ENCODE measurements at regions not wholly inside any gene's neighbourhood (a gene's known extent, or its start where the extent isn't known, plus 50 kb on each side); places are given as distances from the start of the nearest gene placed in this dataset.

- ChIA-PET CTCF (no interaction called here), POLR2A (no interaction called here)
- Mint-ChIP-seq H3K4me3 (no peak overlapping the region), H3K27me3 (ENCODE audit: low read depth) (no peaks in the 10 kb centered on the region), H3K27ac (no peak overlapping the region), H3K4me1 (no peaks in the 10 kb centered on the region), H3K9me3 (peaks cover 8% of the 10 kb centered on the region), H3K36me3 (0 out of 2 replicates have a peak, but pooled peaks cover 3% of the 10 kb centered on the region)
- ATAC-seq: no peak
- TF ChIP-seq TCF7 (CRISPR knock-in tag; IDR thresholded peaks at IDR 0.05; ENCODE audit: low read depth) (no peak), ZBTB21 (CRISPR knock-in tag; IDR thresholded peaks at IDR 0.05; ENCODE audit: borderline replicate concordance) (no peak), ZNF263 (CRISPR knock-in tag; IDR thresholded peaks at IDR 0.05; ENCODE audit: low read depth) (no peak), ERG (CRISPR knock-in tag; IDR thresholded peaks at IDR 0.05) (no peak), ZNF121 (CRISPR knock-in tag; IDR thresholded peaks at IDR 0.05) (no peak), HMGXB4 (CRISPR knock-in tag; IDR thresholded peaks at IDR 0.05) (no peak), IRF1 (CRISPR knock-in tag; IDR thresholded peaks at IDR 0.05) (no peak), TEAD1 (CRISPR knock-in tag; IDR thresholded peaks at IDR 0.05) (no peak), GRHL2 (CRISPR knock-in tag; IDR thresholded peaks at IDR 0.05; ENCODE audit: insufficient replicate concordance, severe bottlenecking) (no peak), ATF6 (CRISPR knock-in tag; IDR thresholded peaks at IDR 0.05) (no peak), CBFB (CRISPR knock-in tag; IDR thresholded peaks at IDR 0.05; ENCODE audit: low read depth) (no peak), ATF1 (CRISPR knock-in tag; IDR thresholded peaks at IDR 0.05) (no peak), ETV6 (CRISPR knock-in tag; IDR thresholded peaks at IDR 0.05) (no peak), NR3C1 (CRISPR knock-in tag; conservative IDR thresholded peaks at IDR 0.05; ENCODE audit: low read depth) (no peak), ZNF671 (CRISPR knock-in tag; IDR thresholded peaks at IDR 0.05) (no peak), ZNF317 (CRISPR knock-in tag; IDR thresholded peaks at IDR 0.05; ENCODE audit: borderline replicate concordance, low read depth) (no peak), AFF4 (CRISPR knock-in tag; IDR thresholded peaks at IDR 0.05; ENCODE audit: borderline replicate concordance) (no peak), FOXK1 (CRISPR knock-in tag; IDR thresholded peaks at IDR 0.05) (no peak)
- DNase-seq (ENCODE audit: low spot score): no peak
Observed at GRCh38 chr6:120010075-120010474, 660.5 kb upstream of the MAN1A1 start.
